GM12878 (cell line): ENCODE measurements at regions not wholly inside any gene's neighbourhood (a gene's known extent, or its start where the extent isn't known, plus 50 kb on each side); places are given as distances from the start of the nearest gene placed in this dataset.

Experiments used
- ATAC-seq: fragments of 200-7000 bp; cut with Tn5 transposase; 3 replicates; pipeline ENCODE4 v1.9.1; 2020; ENCODE audit warnings: mild to moderate bottlenecking, moderate library complexity
- BruUV-seq: library from RNA; stranded (reverse); fragments of 400-500 nt; replicated peaks from 2 replicates; lab custom pipeline; 2021; lab: Mats Ljungman, UMichigan
- CTCF ChIA-PET: fragments of 300-600 bp; sonication (Branson Sonifier 250); formaldehyde crosslinking; extraction: SDS; loops from one replicate; lab custom pipeline; 2021; ENCODE audit warnings: inconsistent platforms; lab: Yijun Ruan, JAX
- POLR2A ChIA-PET: fragments of 350-600 bp; formaldehyde crosslinking; extraction: SDS; loops from one replicate; lab custom pipeline; 2021; ENCODE audit warnings: inconsistent platforms; lab: Charles Lee
- RAD21 ChIA-PET: fragments of 300-600 bp; sonication (Branson Sonifier 250); formaldehyde crosslinking; loops from one replicate; lab custom pipeline; 2023; ENCODE audit warnings: antibody characterized with exemption; ENCODE audit not compliant: unreplicated experiment; lab: Charles Lee
- SMC1A ChIA-PET: fragments of 300-600 bp; sonication (Branson Sonifier 250); formaldehyde crosslinking; loops from one replicate; lab custom pipeline; 2023; ENCODE audit not compliant: unreplicated experiment, uncharacterized antibody; lab: Charles Lee
- DNase-seq: peaks from one replicate; pipeline ENCODE4 v3.0.0-alpha.2; 2011; ENCODE audit warnings: low read depth, low spot score
- FAIRE-seq: peaks from 3 replicates; lab custom pipeline; 2011; peaks lifted over from hg19 to GRCh38; lab: Jason Lieb, UNC
- H2AFZ ChIP-seq: 2 replicates; pipeline ENCODE4 v1.6.0; 2011; ENCODE audit warnings: low read depth, low read length, control low read depth; ENCODE audit not compliant: control insufficient read depth
- H3K27ac ChIP-seq: 2 replicates; pipeline ENCODE4 v1.5.1; 2011; ENCODE audit warnings: control low read depth; ENCODE audit not compliant: control insufficient read depth, insufficient read depth
- H3K27me3 ChIP-seq, 2 experiments: replicated peaks in 1 of 2; 2 replicates each; pipeline versions ENCODE4 v1.6.0 to v1.6.1; 2011; ENCODE audit warnings: low read length in 1 of 2; ENCODE audit not compliant: control insufficient read depth in 2 of 2, insufficient read depth in 2 of 2
- H3K36me3 ChIP-seq, 2 experiments: 2 replicates each; pipeline ENCODE4 v1.5.1; 2011; ENCODE audit warnings: low read length in 1 of 2; ENCODE audit not compliant: control insufficient read depth in 2 of 2, insufficient read depth in 2 of 2
- H3K4me1 ChIP-seq: 2 replicates; pipeline ENCODE4 v1.6.1; 2011; ENCODE audit warnings: mild to moderate bottlenecking, low read length, moderate library complexity, mixed read lengths; ENCODE audit not compliant: control insufficient read depth, insufficient read depth
- H3K4me2 ChIP-seq: 2 replicates; pipeline ENCODE4 v1.6.0; 2011; ENCODE audit warnings: control low read depth; ENCODE audit not compliant: control insufficient read depth, insufficient read depth
- H3K4me3 ChIP-seq: fragments of 200-600 bp; sonication (generic); 2 replicates; pipeline ENCODE4 v1.5.1; 2016
- H3K79me2 ChIP-seq: 2 replicates; pipeline ENCODE4 v1.6.0; 2011; ENCODE audit warnings: low read length; ENCODE audit not compliant: control insufficient read depth, insufficient read depth
- H3K9ac ChIP-seq: 2 replicates; pipeline ENCODE4 v1.8.0; 2011; ENCODE audit warnings: low read length, control low read depth, mixed read lengths; ENCODE audit not compliant: control insufficient read depth, insufficient read depth
- H3K9me3 ChIP-seq: replicated peaks from 3 replicates; pipeline ENCODE4 v1.5.1; 2011; ENCODE audit warnings: mild to moderate bottlenecking, low read length; ENCODE audit not compliant: control insufficient read depth, insufficient read depth
- H4K20me1 ChIP-seq: 2 replicates; pipeline ENCODE4 v1.6.0; 2011; ENCODE audit not compliant: control insufficient read depth, insufficient read depth
- CHD4 ChIP-seq: fragments of 200-600 bp; sonication (generic); IDR thresholded peaks from 2 replicates; pipeline ENCODE4 v1.6.1; 2016; ENCODE audit warnings: mild to moderate bottlenecking
- IRF4 ChIP-seq: IDR thresholded peaks from 2 replicates; pipeline ENCODE4 v1.6.1; 2011; ENCODE audit warnings: low read depth, low read length
- MYC ChIP-seq: IDR thresholded peaks from 2 replicates; pipeline ENCODE4 v1.6.1; 2011; ENCODE audit warnings: mild to moderate bottlenecking, low read length, moderate library complexity, inconsistent platforms; ENCODE audit not compliant: insufficient read depth, insufficient replicate concordance, insufficient read length, severe bottlenecking
- WGBS: methylation state at CpG from one replicate; pipeline ENCODE4 v1.1.6; 2016; ENCODE audit warnings: low lambda C conversion rate; ENCODE audit not compliant: insufficient replicate concordance, insufficient coverage; ENCODE audit errors: missing lambda C conversion rate; 5-methylcytosine and 5-hydroxymethylcytosine counted together
- in situ Hi-C: fragments of 300-500 bp; cut with MboI; formaldehyde crosslinking; loops from 9 replicates; pipeline ENCODE4 v1.14.3; 2018; ENCODE audit warnings: mixed read lengths
- intact Hi-C: fragments of 100-400 bp; cut with micrococcal nuclease; formaldehyde crosslinking; loops from one replicate; pipeline ENCODE4 v1.14.2; 2022; ENCODE audit not compliant: unreplicated experiment

DNA sequence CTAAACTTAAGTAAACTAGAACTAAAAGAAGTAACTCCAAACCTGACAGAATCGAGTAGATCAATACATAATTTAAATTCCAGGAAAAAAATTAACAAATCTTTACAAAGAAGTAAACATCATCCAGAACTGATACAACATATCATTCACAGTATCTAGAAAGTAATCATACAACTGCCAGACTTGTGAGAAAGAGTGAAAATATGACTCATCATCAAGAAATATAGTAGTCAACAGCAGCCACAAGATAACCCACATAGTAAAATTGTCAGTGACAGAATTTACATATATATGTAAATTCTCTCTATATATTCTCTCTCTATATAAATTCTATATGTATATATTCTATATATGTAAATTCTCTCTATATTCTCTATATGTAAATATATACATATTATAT is 242.8 kb upstream of the RGS17 start:
- no peak for ATAC-seq

DNA sequence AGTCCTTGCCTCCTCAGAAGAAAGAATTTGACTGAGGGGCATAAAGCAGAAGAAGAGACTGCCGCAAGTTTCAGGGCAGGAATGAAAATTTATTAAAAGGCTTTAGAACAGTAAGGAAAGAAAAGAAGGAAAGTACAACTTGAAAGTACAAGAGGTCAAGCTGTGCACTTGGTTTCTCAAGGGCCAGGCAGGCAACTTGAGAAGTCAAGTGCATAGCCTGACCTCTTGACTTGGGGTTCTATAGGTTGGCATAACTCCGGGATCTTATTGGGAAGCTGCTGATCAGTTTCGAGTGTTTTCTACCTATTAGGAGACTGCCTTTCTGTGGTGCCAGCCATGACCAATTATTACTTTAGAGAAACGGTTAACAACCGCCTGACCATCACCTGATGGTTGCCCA is 237.0 kb upstream of the RGS17 start:
- no peaks in the 10 kb centered on the region for H4K20me1 ChIP-seq
- intact Hi-C loops = no loop called here
- H2AFZ ChIP-seq = no peak overlapping the region
- no peaks in the 10 kb centered on the region for H3K27me3 ChIP-seq
- SMC1A ChIA-PET = no interaction called here
- in situ Hi-C loops = no loop called here
- CTCF ChIA-PET = no interaction called here
- DNase-seq = no peak
- H3K36me3 ChIP-seq = no peaks in the 10 kb centered on the region
- no peaks in the 10 kb centered on the region for H3K4me1 ChIP-seq
- TF ChIP-seq MYC = no peak
- no peak for TF ChIP-seq CHD4
- TF ChIP-seq, all 136 proteins: peak for 0
- BruUV-seq = no TSS peak
- no peak for FAIRE-seq
- H3K4me3 ChIP-seq = no peak overlapping the region
- RAD21 ChIA-PET = no interaction called here
- no peak overlapping the region for H3K4me2 ChIP-seq
- H3K9ac ChIP-seq = no peak overlapping the region
- H3K79me2 ChIP-seq = no peaks in the 10 kb centered on the region
- ATAC-seq = no peak
- H3K9me3 ChIP-seq = no peaks in the 10 kb centered on the region
- WGBS = 15% methylated on average over 5 of the region's 5 CpGs
- POLR2A ChIA-PET = no interaction called here
- no peak overlapping the region for H3K27ac ChIP-seq

More for the DNA sequence above, 242.8 kb upstream of the RGS17 start:
- intact Hi-C loops = no loop called here
- no peaks in the 10 kb centered on the region for H3K79me2 ChIP-seq
- RAD21 ChIA-PET = no interaction called here
- CTCF ChIA-PET = no interaction called here
- in situ Hi-C loops = no loop called here
- H3K4me3 ChIP-seq = no peak overlapping the region
- POLR2A ChIA-PET = no interaction called here
- H2AFZ ChIP-seq = no peak overlapping the region
- H3K27me3 ChIP-seq = no peaks in the 10 kb centered on the region
- FAIRE-seq (no peak), DNase-seq (no peak)
- H3K27ac ChIP-seq = no peak overlapping the region
- no peak overlapping the region for H3K4me2 ChIP-seq
- no peaks in the 10 kb centered on the region for H3K4me1 ChIP-seq
- BruUV-seq = no TSS peak
- 4% methylated on average over 1 of the region's 1 CpG for WGBS
- no peaks in the 10 kb centered on the region for H4K20me1 ChIP-seq
- no peak for TF ChIP-seq IRF4
- no peaks in the 10 kb centered on the region for H3K36me3 ChIP-seq
- H3K9me3 ChIP-seq = no peaks in the 10 kb centered on the region
- H3K9ac ChIP-seq = no peak overlapping the region
- SMC1A ChIA-PET = no interaction called here
